ENCODE measurements at regions not wholly inside any gene's neighbourhood (a gene's known extent, or its start where the extent isn't known, plus 50 kb on each side); places are given as distances from the start of the nearest gene placed in this dataset.

DNA sequence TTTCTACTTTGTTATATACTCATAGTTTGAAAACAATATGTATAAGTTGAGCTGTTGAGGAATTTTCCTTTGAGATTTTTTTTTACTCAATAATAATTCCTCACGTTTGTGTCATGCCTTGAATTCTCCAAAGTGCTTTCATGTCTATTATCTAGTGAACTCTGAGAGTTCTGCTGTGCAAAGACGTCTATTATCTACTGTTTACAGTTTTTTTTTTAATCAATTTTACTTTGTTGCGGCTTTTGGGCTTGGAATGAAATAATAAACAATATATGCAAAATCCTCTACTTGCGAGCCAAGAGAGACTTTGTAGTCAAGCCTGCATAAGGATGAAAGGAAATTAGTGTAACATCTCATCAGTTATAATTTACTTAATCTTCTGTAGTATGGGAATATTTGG, 107.2 kb upstream of the FRMD6 start:
- intact Hi-C loops (cut with micrococcal nuclease), result no loop called here

- intact Hi-C loops (cut with micrococcal nuclease), result no loop called here
Measured at GRCh38 chr14:51544901-51545300, 106.8 kb upstream of the FRMD6 start.

GRCh38 chr14:51545396-51545795, 106.3 kb upstream of the FRMD6 start:
- intact Hi-C loops (cut with micrococcal nuclease), result no loop called here

DNA sequence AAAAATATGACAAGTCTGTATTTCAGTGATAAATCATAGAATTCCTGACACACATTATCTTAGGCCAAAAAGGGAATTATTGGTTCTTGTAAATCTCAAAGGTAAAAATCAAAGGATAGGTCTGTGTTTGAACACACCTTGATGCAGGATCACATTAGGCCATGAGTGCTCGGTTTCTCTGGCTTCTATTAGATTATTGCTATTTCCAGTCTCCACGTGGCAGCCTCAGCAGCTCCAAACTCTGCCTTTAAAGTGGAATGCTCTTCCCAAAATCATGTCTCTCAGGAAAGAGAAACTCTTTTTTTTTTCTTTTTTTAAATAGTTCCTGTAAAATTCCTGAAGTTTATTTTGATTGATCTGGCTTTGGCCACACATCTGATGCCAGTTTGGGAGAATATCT, 105.6 kb upstream of the FRMD6 start:
- intact Hi-C loops (cut with micrococcal nuclease), result no loop called here

- intact Hi-C loops (cut with micrococcal nuclease), result no loop called here
Measured at GRCh38 chr14:51546603-51547258, 105.0 kb upstream of the FRMD6 start.

GRCh38 chr14:51547260-51547659, 104.5 kb upstream of the FRMD6 start:
- intact Hi-C loops (cut with micrococcal nuclease), result no loop called here

- intact Hi-C loops (cut with micrococcal nuclease), result no loop called here
Measured at GRCh38 chr14:51547701-51548100, 104.0 kb upstream of the FRMD6 start.

GRCh38 chr14:51548187-51548586, 103.5 kb upstream of the FRMD6 start:
- intact Hi-C loops (cut with micrococcal nuclease), result no loop called here

DNA sequence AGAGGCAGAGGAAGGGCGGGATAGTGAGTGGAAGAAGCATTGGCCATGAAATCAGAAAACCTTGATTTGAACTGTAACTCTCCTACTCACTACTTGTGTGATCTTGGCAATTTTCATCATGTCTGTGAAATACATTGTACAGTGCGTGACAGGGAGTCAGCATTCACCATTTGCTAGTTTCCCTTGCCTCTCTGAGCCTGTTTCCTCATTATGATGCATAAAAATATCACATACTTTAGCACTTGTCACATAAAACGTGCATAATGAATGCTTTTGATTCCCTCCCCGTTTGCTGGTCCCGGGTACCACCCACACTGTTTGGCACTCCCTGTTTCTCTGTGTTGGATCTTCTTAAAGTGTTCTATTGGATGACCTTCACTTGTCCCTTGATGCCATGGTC, 101.1 kb upstream of the FRMD6 start:
- intact Hi-C loops (cut with micrococcal nuclease), result no loop called here

DNA sequence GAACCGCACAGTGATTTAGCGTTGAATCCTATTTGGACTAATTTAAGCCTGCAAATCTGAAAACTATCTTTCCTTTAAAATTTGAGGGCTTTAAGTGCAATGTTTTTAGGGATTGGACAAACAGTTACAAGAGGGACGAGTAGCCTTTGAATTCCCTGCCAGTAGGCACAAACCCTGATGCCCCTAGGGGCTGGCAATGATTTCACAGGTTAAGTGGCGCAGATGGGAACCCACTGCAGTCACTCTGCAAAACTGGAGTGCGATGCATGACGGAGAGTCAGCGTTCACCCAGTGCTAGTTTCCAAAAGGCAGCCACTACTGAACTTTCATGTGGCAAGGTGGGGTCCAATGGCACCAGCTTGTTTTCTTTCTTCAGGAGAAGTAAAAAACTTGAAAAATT, 99.4 kb upstream of the FRMD6 start:
- intact Hi-C loops (cut with micrococcal nuclease), result no loop called here

DNA sequence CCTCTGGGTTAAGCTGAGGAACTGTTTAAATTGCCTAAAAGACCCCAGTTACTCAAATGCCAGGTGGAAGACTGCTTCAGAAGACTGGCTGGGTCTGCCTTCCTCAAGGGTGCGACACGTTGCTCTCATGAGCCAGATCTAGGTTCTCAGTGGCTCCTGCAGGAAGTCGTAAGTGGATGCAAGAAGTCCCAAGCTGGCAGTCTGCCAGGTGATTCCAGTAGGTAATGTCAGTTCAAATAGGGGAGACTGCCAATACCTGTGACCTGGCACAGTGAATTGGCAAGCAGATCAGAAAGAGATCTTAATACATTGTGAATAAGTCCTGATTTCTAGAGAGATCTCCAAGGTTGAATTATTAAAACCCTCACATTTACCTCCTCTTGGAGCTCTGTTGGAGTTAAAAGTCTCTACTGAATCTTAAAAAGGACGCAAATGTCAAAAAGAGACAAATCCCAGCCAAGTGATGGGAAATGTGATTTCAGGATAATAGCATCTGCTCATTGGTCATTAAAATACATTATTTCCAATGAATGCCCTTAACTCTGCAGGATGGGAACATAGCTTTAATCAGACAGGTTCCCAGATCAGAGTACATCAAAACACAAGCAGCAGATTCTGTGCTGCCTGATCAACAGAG, 98.8 kb upstream of the FRMD6 start:
- intact Hi-C loops (cut with micrococcal nuclease), result no loop called here

DNA sequence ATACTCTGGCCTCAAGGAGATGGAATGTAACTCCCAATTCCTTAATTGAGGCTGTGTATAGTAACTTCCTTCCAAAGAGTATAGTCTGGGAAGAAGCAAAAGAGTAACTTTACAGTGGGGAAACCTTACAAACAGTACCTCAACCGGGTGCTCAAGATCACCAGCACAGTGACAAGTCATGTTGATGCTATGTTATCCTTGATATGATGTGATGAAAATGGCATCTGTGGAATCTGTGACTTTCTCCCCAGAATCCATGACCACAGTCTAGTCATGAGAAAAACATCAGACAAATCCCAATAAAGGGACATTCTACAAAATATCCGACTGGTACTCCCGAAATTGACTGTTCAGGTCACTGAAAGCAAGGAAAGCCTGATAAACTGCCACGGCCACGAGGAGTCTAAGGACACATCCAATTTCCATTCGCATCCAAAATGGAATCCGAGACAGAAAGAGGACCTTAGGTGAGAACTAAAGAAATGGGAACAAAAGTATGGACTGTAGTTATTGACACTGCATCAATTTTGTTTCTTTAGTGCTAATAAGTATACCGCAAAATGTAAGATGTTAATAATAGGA, 97.3 kb upstream of the FRMD6 start:
- intact Hi-C loops (cut with micrococcal nuclease), result no loop called here

DNA sequence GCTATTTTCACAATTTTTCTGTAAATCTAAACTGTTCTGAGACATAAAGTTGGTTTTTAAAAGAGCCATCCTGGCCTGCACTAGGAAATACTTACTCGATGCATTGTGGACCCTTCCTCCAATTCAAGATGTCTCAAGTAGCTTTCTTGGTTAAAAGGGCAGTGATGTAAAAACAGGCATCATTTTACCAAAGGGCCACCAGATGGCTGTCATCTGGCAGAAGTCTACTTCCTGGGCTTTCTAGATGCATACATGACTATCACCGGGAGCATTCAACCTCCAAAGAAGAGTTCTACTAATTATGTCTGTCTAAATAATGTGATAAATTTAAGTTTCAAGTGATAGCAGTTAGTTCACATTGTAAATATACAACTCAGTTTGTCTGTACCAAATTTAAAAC, 96.8 kb upstream of the FRMD6 start:
- intact Hi-C loops (cut with micrococcal nuclease), result no loop called here

- intact Hi-C loops (cut with micrococcal nuclease), result no loop called here
Measured at GRCh38 chr14:51561141-51561540, 90.6 kb upstream of the FRMD6 start.

- intact Hi-C loops (cut with micrococcal nuclease), result no loop called here
Measured at GRCh38 chr14:51562816-51563215, 88.9 kb upstream of the FRMD6 start.

DNA sequence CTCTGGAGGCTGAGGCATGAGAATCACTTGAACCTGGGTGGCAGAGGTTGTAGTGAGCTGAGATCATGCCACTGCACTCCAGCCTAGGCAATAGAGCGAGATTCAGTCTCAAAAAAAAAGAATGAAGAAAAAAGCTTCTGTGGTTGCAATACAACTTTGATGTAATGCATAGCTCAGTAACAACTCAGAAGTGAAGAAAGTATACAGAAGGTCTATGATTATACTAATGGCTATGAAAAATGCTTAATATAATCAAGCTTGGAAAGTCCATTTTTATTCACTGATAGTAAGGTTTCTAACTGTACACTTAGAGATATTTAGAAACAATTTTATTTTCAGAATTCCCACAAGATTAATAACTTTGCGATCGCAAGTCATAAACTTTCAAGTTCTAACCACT, 88.2 kb upstream of the FRMD6 start:
- intact Hi-C loops (cut with micrococcal nuclease), result no loop called here

DNA sequence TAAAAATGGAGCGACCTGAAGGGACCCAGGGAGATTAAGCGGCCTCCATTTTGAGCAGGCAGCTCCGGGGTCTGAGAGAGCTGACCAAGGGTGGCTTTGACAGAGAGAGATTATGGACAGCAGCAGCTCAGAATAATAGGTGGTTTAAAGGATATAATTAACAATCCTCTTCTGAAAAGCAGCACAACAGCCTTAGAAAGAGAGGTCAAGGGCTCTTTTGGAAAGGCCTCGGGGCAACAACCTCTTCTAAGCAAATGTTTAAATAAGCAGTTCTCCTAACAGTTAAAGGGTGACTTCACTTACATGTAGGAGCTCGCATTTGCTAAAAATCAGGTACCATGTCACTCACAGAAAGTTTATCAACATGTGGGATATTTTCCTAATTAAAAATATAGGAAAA, 87.2 kb upstream of the FRMD6 start:
- intact Hi-C loops (cut with micrococcal nuclease), result no loop called here

DNA sequence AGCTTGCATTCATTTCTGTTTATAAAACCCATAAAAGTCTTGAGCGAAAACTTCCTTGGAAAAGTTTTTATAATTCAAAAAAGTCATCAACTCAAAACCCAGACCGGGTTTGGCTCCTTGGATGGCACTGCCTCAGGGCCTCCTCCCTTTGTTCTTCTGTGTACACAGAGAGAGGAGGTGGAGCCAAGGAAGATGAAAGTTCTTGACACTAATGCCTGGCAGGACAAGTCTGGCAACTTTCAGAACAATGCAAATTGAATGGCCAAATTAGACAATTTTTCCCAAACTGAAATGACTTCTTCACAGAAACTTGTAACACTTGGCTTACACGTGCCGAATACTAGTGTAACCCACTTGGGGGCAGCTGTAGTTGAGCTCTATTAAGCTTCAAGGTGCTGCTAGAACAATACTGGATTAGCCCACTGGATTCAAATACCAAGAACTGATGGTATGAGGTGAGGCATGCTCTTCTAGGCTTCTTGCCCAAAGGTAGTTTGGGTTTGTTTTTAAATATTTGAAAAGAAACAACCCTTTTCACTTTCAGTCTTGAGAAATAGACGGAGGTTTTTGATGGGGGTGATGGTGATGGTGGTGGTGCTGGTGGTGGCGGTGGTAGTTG, 86.6 kb upstream of the FRMD6 start:
- intact Hi-C loops (cut with micrococcal nuclease), result no loop called here

DNA sequence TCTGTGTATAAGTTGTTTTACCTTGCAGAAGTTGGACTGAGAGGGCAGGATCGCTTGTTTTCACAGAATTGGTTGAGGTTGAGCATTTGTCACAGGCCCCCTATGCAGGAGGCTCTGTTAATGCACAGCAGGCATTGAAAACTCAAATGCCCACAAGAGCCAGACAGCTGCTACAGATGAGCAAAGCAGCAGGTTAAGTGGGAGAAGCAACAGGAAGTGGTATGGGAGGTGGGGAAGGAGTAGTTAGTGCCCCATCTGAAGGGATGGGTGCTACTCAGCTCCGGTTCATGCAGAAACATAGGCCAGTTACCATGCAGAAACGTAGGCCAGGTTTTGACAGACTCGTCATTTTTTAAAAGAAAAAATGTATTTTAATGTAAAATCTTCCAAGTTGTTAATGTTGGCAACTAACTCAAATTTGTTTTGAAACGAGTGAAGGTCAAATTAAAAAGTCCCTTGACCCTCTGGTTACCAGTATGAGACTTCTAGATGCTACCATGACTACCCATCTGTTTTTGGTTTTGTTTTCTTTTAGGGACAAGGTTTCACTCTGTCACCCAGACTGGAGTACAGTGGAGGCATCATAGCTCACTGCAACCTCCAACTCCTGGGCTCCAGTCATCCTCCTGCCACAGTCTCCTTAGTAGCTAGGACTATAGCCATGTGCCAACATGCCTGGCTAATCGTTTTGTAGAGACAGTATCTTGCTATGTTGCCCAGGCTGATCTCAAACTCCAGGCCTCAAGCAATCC, 84.7 kb upstream of the FRMD6 start:
- intact Hi-C loops (cut with micrococcal nuclease), result no loop called here

DNA sequence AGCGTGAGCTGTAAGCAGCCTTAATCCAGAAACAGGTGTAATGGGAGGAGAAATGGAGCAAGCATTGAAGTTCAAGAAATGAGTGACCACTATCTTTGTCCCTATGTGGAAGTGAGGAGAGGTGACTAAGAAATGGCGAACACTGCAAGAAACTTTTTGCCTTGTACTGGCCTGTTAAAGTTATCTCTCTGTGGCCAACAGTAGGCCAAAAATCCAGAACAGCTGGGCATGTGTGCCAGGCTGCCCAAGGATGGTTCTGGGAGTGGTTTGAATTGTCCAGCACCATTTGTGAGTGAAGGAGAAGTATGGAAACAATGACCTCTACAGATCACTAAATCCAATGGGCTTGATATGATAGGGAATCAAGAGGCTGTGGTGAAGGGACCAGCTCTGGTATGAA, 83.3 kb upstream of the FRMD6 start:
- intact Hi-C loops (cut with micrococcal nuclease), result no loop called here

GRCh38 chr14:51573607-51574006, 78.1 kb upstream of the FRMD6 start:
- intact Hi-C loops (cut with micrococcal nuclease), result no loop called here

DNA sequence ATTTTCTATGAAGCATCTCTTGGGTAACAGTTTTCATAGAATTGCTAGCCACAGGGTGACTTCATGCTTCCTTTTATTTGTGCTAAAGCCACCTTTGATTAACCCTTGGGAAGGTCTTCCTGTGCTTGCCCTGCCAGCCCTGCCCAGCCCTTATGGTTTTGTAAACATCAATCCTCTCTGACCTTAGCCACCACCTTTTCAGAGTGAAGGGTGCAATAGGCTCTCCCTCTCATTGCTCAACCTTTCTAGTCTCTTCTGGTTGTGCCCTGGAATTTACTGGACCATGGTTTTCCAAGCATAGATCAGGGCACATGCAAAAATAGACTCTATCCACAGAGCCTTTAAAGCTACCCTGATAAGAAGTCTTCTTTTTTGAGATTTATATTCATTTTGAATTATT, 77.7 kb upstream of the FRMD6 start:
- intact Hi-C loops (cut with micrococcal nuclease), result no loop called here
